ENCODE measurements at regions not wholly inside any gene's neighbourhood (a gene's known extent, or its start where the extent isn't known, plus 50 kb on each side); places are given as distances from the start of the nearest gene placed in this dataset.

GRCh38 chr3:124562769-124563168, 167.5 kb upstream of the UMPS start:
- H3K4me3 ChIP-seq (ENCODE audit: low read depth, low read length), result no peak overlapping the region
- H3K36me3 ChIP-seq (ENCODE audit: insufficient read depth), result no peaks in the 10 kb centered on the region
- WGBS, result 96% methylated on average over 14 of the region's 14 CpGs
- H3K27ac ChIP-seq (ENCODE audit: low read depth), result no peak overlapping the region
- H3K4me1 ChIP-seq (ENCODE audit: insufficient read depth), result no peaks in the 10 kb centered on the region
- DNase-seq (ENCODE audit: extremely low spot score), result no peak

GRCh38 chr3:124563376-124563775, 166.9 kb upstream of the UMPS start:
- Histone ChIP-seq H3K4me1 (ENCODE audit: insufficient read depth) (no peaks in the 10 kb centered on the region), H3K36me3 (ENCODE audit: insufficient read depth) (no peaks in the 10 kb centered on the region), H3K4me3 (ENCODE audit: low read depth, low read length) (no peak overlapping the region), H3K27ac (ENCODE audit: low read depth) (no peak overlapping the region)
- DNase-seq (ENCODE audit: extremely low spot score), result no peak
- WGBS, result 88% methylated on average over 3 of the region's 3 CpGs

- H3K4me3 ChIP-seq (ENCODE audit: low read depth, low read length), result no peak overlapping the region
- H3K27ac ChIP-seq (ENCODE audit: low read depth), result no peak overlapping the region
- peak; percentile 69 for DNase-seq (ENCODE audit: extremely low spot score)
- no peaks in the 10 kb centered on the region for H3K36me3 ChIP-seq (ENCODE audit: insufficient read depth)
- WGBS, result 21% methylated on average over 5 of the region's 5 CpGs
- H3K4me1 ChIP-seq (ENCODE audit: insufficient read depth), result no peaks in the 10 kb centered on the region
Measured at GRCh38 chr3:124565013-124565412, 165.2 kb upstream of the UMPS start.

- Histone ChIP-seq H3K27ac (ENCODE audit: low read depth) (no peak overlapping the region), H3K36me3 (ENCODE audit: insufficient read depth) (no peaks in the 10 kb centered on the region), H3K4me1 (ENCODE audit: insufficient read depth) (no peaks in the 10 kb centered on the region), H3K4me3 (ENCODE audit: low read depth, low read length) (no peak overlapping the region)
- WGBS, result 66% methylated on average over 6 of the region's 6 CpGs
- DNase-seq (ENCODE audit: extremely low spot score), result no peak
Measured at GRCh38 chr3:124565551-124565950, 164.7 kb upstream of the UMPS start.

GRCh38 chr3:124566701-124567100, 163.6 kb upstream of the UMPS start:
- Histone ChIP-seq H3K4me1 (ENCODE audit: insufficient read depth) (no peaks in the 10 kb centered on the region), H3K4me3 (ENCODE audit: low read depth, low read length) (no peak overlapping the region), H3K27ac (ENCODE audit: low read depth) (no peak overlapping the region), H3K36me3 (ENCODE audit: insufficient read depth) (no peaks in the 10 kb centered on the region)
- 62% methylated on average over 2 of the region's 2 CpGs for WGBS
- no peak for DNase-seq (ENCODE audit: extremely low spot score)

GRCh38 chr3:124567179-124567578, 163.1 kb upstream of the UMPS start:
- 97% methylated on average over 1 of the region's 1 CpG for WGBS
- H3K4me3 ChIP-seq (ENCODE audit: low read depth, low read length), result no peak overlapping the region
- H3K36me3 ChIP-seq (ENCODE audit: insufficient read depth), result no peaks in the 10 kb centered on the region
- DNase-seq (ENCODE audit: extremely low spot score), result no peak
- H3K27ac ChIP-seq (ENCODE audit: low read depth), result no peak overlapping the region
- no peaks in the 10 kb centered on the region for H3K4me1 ChIP-seq (ENCODE audit: insufficient read depth)

GRCh38 chr3:124569761-124570160, 160.5 kb upstream of the UMPS start:
- no peak for DNase-seq (ENCODE audit: extremely low spot score)
- Histone ChIP-seq H3K4me3 (ENCODE audit: low read depth, low read length) (no peak overlapping the region), H3K4me1 (ENCODE audit: insufficient read depth) (no peaks in the 10 kb centered on the region), H3K36me3 (ENCODE audit: insufficient read depth) (no peaks in the 10 kb centered on the region), H3K27ac (ENCODE audit: low read depth) (no peak overlapping the region)
- 46% methylated on average over 1 of the region's 1 CpG for WGBS

- no peak for DNase-seq (ENCODE audit: extremely low spot score)
- Histone ChIP-seq H3K4me3 (ENCODE audit: low read depth, low read length) (no peak overlapping the region), H3K36me3 (ENCODE audit: insufficient read depth) (no peaks in the 10 kb centered on the region), H3K4me1 (ENCODE audit: insufficient read depth) (no peaks in the 10 kb centered on the region), H3K27ac (ENCODE audit: low read depth) (no peak overlapping the region)
- WGBS, result 84% methylated on average over 2 of the region's 2 CpGs
Measured at GRCh38 chr3:124570232-124570631, 160.0 kb upstream of the UMPS start.

- H3K4me1 ChIP-seq (ENCODE audit: insufficient read depth), result no peaks in the 10 kb centered on the region
- WGBS, result 98% methylated on average over 8 of the region's 8 CpGs
- H3K4me3 ChIP-seq (ENCODE audit: low read depth, low read length), result no peak overlapping the region
- DNase-seq (ENCODE audit: extremely low spot score), result no peak
- no peaks in the 10 kb centered on the region for H3K36me3 ChIP-seq (ENCODE audit: insufficient read depth)
- H3K27ac ChIP-seq (ENCODE audit: low read depth), result no peak overlapping the region
Measured at GRCh38 chr3:124572851-124573405, 157.3 kb upstream of the UMPS start.

GRCh38 chr3:124574012-124574411, 156.2 kb upstream of the UMPS start:
- Histone ChIP-seq H3K27ac (ENCODE audit: low read depth) (no peak overlapping the region), H3K4me3 (ENCODE audit: low read depth, low read length) (no peak overlapping the region), H3K36me3 (ENCODE audit: insufficient read depth) (no peaks in the 10 kb centered on the region), H3K4me1 (ENCODE audit: insufficient read depth) (no peaks in the 10 kb centered on the region)
- WGBS, result 86% methylated on average over 2 of the region's 2 CpGs
- no peak for DNase-seq (ENCODE audit: extremely low spot score)

- H3K27ac ChIP-seq (ENCODE audit: low read depth), result no peak overlapping the region
- H3K4me1 ChIP-seq (ENCODE audit: insufficient read depth), result no peaks in the 10 kb centered on the region
- DNase-seq (ENCODE audit: extremely low spot score), result no peak
- WGBS, result 51% methylated on average over 5 of the region's 5 CpGs
- no peaks in the 10 kb centered on the region for H3K36me3 ChIP-seq (ENCODE audit: insufficient read depth)
- no peak overlapping the region for H3K4me3 ChIP-seq (ENCODE audit: low read depth, low read length)
Measured at GRCh38 chr3:124576565-124577493, 153.4 kb upstream of the UMPS start.

- Histone ChIP-seq H3K4me3 (ENCODE audit: low read depth, low read length) (no peak overlapping the region), H3K27ac (ENCODE audit: low read depth) (no peak overlapping the region), H3K36me3 (ENCODE audit: insufficient read depth) (no peaks in the 10 kb centered on the region), H3K4me1 (ENCODE audit: insufficient read depth) (no peaks in the 10 kb centered on the region)
- WGBS, result 96% methylated on average over 1 of the region's 1 CpG
- no peak for DNase-seq (ENCODE audit: extremely low spot score)
Measured at GRCh38 chr3:124577494-124578167, 152.6 kb upstream of the UMPS start.

GRCh38 chr3:124579641-124580040, 150.6 kb upstream of the UMPS start:
- Histone ChIP-seq H3K4me3 (ENCODE audit: low read depth, low read length) (no peak overlapping the region), H3K36me3 (ENCODE audit: insufficient read depth) (no peaks in the 10 kb centered on the region), H3K27ac (ENCODE audit: low read depth) (no peak overlapping the region), H3K4me1 (ENCODE audit: insufficient read depth) (no peaks in the 10 kb centered on the region)
- DNase-seq (ENCODE audit: extremely low spot score), result no peak
- 89% methylated on average over 2 of the region's 2 CpGs for WGBS

- Histone ChIP-seq H3K4me3 (ENCODE audit: low read depth, low read length) (no peak overlapping the region), H3K27ac (ENCODE audit: low read depth) (no peak overlapping the region), H3K4me1 (ENCODE audit: insufficient read depth) (no peaks in the 10 kb centered on the region), H3K36me3 (ENCODE audit: insufficient read depth) (no peaks in the 10 kb centered on the region)
- 83% methylated on average over 4 of the region's 4 CpGs for WGBS
- no peak for DNase-seq (ENCODE audit: extremely low spot score)
Measured at GRCh38 chr3:124582196-124582595, 148.1 kb upstream of the UMPS start.

Data from urinary bladder (tissue), 3 donors.